GM10248 (cell line): ENCODE measurements at regions not wholly inside any gene's neighbourhood (a gene's known extent, or its start where the extent isn't known, plus 50 kb on each side); places are given as distances from the start of the nearest gene placed in this dataset.

Source experiments
- CTCF ChIA-PET: fragments of 300-600 bp; sonication (Branson Sonifier 250); formaldehyde crosslinking; extraction: SDS; loops from one replicate; lab custom pipeline; 2021; ENCODE audit warnings: antibody characterized with exemption; lab: Yijun Ruan, JAX
- POLR2A ChIA-PET: fragments of 350-650 bp; sonication (Branson Sonifier 250); formaldehyde crosslinking; extraction: SDS; loops from one replicate; lab custom pipeline; 2020; ENCODE audit warnings: antibody characterized with exemption; lab: Yijun Ruan, JAX
- DNase-seq: peaks from one replicate; pipeline ENCODE4 v3.0.0; 2012; ENCODE audit errors: extremely low spot score
- CTCF ChIP-seq: IDR thresholded peaks from 2 replicates; pipeline ENCODE4 v1.5.1; 2012; ENCODE audit warnings: mild to moderate bottlenecking, low read depth; ENCODE audit errors: extremely low read depth, missing control alignments, control extremely low read depth

DNA sequence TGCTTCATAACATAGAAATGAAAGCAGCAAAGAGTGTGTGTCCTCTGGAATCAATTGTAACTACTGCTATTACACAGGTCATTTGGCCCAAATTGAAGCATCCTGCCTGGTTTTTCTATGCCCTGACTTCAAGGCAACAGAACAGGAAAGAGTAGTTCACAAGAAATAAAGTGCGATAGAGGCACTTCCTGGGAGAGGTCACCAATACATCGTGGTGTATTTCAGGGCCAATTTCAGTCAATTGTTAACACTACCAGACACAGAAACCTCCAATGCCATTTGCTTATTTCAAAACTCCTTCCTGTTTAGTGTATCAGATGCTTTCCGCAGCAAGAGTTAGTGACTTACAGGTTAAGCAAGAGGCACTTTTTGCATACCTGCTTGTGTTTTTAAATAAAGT, 292.1 kb downstream of the ETAA1 start:
- ChIA-PET CTCF (interaction anchor here (1.2 kb wide), 1 partner anchor 15 kb away, joined by 4 read pairs; no protein-coding TSS in a partner anchor), POLR2A (no interaction called here)
- TF ChIP-seq CTCF: no peak
- no peak for DNase-seq

- CTCF ChIA-PET: interaction anchor here (1.2 kb wide), 1 partner anchor 15 kb away, joined by 4 read pairs; no protein-coding TSS in a partner anchor
- no peak for TF ChIP-seq CTCF
- no peak for DNase-seq
- POLR2A ChIA-PET: no interaction called here
These were observed 292.5 kb downstream of the ETAA1 start for GRCh38 chr2:67689651-67690050.

GRCh38 chr2:67694445-67694844, 297.3 kb downstream of the ETAA1 start:
- ChIA-PET POLR2A (no interaction called here), CTCF (interaction anchor here (1.1 to 1.6 kb wide), 2 partner anchors 8 to 10 kb away, joined by 4 to 5 read pairs; no protein-coding TSS in a partner anchor)
- TF ChIP-seq CTCF: no peak
- DNase-seq: no peak

DNA sequence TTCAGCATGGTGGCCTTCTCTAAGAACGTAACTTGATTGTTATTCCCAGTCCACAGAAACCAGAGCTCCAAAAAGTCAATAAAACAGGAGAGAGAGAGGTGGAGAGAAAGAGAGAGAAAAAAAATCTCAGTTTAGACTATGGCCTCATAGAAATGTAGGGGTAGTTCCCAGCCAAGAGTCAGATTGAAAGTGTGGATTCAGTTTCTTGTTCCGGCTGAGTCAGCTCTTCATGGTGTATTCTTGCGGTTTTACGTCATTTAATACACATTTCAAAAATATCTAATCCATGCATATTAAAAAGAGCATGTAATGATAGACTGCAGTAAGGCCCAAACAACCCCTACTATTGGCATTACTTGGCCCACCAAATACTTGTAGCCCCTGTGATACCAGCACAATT, 303.9 kb downstream of the ETAA1 start:
- TF ChIP-seq CTCF: no peak
- DNase-seq: no peak
- ChIA-PET CTCF (interaction anchor here (1.5 kb wide), 1 partner anchor 23 kb away, joined by 3 read pairs; no protein-coding TSS in a partner anchor), POLR2A (no interaction called here)

- TF ChIP-seq CTCF: no peak
- DNase-seq: no peak
- POLR2A ChIA-PET: interaction anchor here (0.5 kb wide), 1 partner anchor 244 kb away, joined by 3 read pairs; no protein-coding TSS in a partner anchor
- CTCF ChIA-PET: interaction anchor here (1.0 kb wide), 1 partner anchor 8 kb away, joined by 4 read pairs; no protein-coding TSS in a partner anchor
These were observed 305.2 kb downstream of the ETAA1 start for GRCh38 chr2:67702284-67702683.

DNA sequence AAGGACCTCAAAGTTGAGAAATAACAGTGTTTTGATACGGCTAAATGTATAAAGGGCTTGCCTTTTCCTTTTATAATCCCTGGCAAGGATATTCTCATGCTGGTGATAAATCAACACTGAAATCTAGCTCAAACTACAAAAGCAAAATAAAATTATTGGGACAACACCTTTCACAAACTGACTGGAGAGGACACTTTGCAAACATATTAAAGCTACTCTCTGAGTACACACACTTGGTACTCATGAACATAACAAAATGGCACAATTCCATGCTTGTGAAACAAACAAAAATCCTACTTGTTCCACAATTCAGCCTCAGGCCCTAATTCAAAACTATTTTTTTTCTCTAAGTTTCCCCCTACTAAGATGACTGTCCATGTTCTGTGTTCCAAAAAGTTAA, 305.8 kb downstream of the ETAA1 start:
- TF ChIP-seq CTCF: no peak
- ChIA-PET CTCF (interaction anchor here (1.0 kb wide), 1 partner anchor 9 kb away, joined by 4 read pairs; no protein-coding TSS in a partner anchor), POLR2A (interaction anchor here (0.5 kb wide), 1 partner anchor 243 kb away, joined by 3 read pairs; no protein-coding TSS in a partner anchor)
- no peak for DNase-seq
